GDM1 (cell line): ENCODE measurements at regions not wholly inside any gene's neighbourhood (a gene's known extent, or its start where the extent isn't known, plus 50 kb on each side); places are given as distances from the start of the nearest gene placed in this dataset.
"Not testable (repeated sequence)": the region's sequence is repeated elsewhere in the genome, so short reads cannot be mapped to it uniquely, and the experiment has no call there.

Experiments
- DNase-seq: peaks from one replicate; lab custom pipeline; 2025; lab: John Stamatoyannopoulos, UW

DNA sequence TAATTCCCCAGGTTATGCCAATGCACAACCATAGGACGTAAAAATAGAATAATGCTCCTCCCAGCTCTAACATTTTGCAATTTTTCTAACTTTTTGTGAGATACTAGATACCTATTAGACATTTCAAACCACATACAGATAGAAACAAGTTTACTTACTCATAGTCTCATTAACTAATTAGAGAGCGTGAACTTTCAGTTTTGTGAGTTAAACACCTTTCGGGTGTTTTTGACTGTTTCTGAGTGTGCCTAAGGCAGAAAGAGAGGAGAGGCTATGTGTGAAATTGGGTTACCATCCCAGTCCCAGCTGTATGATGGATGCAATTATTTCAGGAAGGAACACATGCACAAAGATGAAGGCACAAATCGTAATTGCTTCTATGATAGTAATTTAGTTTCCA is 300.4 kb upstream of the POU1F1 start:
- DNase-seq: no peak

DNA sequence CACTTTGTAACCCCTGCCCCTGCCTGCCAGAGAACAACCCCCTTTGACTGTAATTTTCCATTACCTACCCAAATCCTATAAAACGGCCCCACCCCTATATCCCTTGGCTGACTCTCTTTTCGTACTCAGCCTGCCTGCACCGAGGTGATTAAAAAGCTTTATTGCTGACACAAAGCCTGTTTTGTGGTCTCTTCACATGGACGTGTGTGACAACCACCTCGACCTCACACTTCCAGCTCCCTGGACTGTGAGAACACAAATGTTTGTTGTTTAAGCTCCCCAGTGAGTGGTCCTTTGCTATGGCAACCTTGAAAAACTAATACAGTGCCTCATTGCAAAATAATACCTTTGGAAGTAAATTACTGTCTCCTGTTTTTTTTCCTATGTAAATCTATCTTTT is 299.2 kb upstream of the POU1F1 start:
- DNase-seq: no peak

DNA sequence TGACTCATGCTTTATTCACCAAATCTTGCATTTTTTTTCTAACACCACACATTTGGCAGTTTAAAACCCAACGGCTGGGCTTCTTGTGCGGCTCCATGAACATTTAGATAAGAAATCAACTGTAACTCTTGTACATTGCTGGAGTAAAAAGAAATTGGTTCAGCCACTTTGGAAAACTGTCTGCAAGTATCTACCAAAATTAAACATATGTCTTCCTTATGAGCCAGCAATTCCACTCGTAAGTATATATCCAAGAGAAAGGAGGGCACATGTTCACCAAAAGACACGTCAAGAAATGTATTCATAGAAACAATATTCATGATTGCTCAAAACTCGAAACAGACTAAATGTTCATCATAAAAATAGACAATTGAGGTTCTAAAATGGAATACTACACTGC is 291.9 kb upstream of the POU1F1 start:
- DNase-seq: no peak

DNA sequence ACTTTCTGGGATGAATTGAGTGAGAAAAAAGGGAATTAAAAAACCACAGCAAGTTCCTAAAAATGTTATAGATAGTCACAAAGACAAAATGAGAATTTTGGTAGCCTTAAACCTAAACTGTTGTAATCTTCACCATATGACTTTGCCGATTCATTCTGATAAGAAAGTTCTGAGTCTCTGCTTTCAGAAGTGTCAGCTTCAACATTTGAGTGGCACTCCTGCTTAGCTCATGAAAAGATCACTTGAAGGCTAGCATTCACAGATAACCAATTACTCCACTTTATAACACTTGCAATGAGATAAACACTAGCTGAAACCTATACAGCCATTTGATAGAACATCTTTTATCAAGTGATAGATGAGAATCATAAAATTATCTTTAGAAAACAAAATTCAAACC is 288.1 kb upstream of the POU1F1 start:
- DNase-seq: no peak

DNA sequence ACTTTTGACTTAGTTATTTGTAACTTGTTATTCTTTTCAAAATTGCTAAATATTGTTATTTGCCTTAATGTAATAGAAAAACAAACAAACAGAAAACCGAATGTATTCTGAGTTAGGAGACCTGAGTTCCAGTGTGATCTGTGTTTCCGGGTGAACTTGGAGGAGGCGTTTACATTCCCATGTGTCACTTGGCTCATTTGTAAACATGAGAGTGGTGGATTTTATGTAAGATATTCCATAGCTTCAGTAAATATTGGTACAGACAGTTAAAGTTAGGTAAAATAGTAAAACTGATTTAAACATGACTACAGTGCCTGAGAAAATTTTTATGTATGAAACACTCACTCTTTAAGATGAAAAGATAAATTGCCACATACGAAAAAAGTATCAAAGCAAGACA is 287.3 kb upstream of the POU1F1 start:
- DNase-seq: no peak

DNA sequence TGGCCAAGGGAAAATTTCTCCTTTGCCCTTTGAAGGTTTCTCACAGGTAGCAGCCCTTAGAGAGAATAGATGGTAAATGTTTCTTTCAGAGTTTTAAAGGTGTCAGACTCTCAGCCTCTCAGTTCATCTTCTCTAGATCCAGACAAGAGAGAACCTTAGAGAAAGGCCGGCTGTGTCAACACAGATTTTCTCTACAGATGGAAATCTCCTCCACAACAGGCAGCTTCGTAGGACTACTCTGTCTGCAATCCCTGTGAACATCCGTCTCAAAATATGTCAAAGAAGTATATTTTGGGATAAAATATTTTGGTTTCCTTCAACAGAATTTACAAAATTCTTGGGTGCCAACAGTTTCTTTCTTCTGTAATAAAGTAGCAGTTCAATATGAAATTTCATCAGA is 282.1 kb upstream of the POU1F1 start:
- no peak for DNase-seq

DNA sequence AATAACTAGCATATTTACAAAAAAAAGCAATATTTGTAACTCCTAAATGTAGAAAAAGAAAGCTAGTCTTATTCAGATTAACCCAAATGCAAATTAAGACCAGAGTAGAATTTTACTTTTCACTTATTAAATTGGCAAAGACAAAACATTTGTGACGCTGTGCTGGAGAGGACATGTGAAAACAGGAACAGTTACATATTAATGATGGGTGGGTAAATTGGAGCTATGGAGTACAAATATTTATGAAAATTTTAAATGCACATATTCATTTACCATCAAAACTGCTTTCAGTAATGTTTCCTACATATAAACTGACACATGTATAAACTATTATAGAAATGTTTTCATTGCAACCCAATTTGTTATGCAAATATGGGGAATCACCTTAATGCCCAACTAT is 278.9 kb upstream of the POU1F1 start:
- DNase-seq: no peak

DNA sequence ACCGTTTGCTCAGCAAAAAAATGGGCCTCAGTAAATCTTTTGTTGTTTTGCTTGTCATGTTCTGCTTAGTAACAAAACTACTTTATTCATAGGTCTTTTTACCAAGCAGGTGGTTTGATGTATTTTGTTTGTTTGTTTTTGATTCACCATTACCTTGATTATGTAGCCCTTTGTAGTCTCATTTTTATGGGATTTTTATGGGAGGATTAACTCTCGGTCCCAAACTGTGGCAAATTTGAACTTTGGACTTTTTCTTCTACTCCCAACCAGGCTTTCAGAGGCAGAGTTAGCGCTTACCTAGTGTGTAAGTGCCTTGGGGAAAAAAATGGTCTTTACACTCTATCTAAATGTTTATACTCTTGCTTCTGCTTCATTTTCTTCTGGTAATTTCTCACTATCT is 276.7 kb upstream of the POU1F1 start:
- DNase-seq: no peak

DNA sequence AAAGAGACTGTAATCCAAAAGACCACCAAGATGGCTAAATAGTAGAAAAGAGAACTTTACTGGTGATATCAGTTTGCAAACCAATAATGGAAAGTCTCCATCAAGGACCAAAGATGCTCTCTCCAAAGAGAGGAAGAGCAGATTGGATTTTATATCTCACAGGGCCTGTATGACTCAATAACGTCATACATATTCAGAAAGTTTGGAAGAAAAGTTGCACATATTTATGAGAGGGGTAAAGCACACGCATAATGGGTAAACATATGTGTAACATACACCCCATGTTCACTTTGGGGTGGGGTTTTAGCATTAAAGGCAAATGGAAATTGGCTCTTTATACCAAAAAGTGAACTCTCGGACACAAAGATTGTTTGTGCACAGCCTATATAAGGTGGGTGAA is 274.5 kb upstream of the POU1F1 start:
- DNase-seq: no peak

DNA sequence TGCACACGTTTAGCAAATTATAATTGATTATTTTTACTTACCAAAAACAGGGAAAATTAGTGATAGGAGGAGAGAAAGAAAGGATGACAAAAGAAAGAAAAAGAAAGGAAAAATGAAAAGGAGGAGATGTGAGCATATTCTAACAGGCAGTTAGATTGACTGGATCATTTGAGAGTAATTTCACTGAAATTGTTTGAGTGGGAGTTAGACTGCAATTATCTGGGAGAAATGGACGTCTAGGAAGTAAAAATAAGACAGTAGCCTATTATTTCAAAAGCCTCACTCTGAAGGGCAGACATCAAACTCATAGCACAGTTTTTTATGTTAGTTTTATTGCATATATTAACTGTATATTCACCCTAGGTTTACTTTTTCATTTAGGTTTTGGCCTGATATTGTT is 272.8 kb upstream of the POU1F1 start:
- no peak for DNase-seq

DNA sequence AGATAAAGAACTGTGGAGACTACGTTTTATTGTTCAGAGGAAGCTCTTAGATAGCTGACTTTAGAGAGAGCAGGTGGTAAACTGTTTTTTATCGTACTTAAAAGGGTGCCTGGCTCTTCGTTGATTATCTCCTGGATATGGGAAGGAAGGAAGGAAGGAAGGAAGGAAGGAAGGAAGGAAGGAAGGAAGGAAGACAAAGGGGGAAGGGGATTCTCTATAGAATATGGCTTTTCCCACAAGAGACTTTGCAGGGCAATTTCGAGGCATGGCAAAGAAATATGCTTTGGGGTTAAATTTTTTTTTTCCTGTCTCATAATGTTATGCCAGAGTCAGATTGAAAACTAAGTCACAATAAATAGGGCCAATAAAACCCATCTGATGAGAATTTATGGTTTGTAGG is 271.9 kb upstream of the POU1F1 start:
- DNase-seq: no peak

DNA sequence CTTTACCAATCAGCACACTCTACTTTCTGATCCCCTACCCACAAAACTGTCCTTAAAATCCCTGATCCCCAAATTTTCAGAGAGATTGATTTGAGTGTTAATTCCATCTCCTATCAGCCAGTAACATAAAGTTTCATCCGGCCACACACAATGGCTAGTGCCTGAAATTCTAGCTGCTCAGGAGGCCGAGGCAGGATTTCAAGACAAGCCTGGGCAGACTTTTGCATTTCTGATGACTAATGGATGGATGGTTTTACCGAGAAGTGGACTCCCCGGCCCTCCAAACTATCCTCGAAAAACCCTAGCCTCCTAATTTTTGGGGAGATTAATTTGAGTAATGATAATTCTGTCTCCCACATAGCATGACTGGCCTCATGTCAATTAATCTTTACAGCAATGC is 269.8 kb upstream of the POU1F1 start:
- DNase-seq: no peak

DNA sequence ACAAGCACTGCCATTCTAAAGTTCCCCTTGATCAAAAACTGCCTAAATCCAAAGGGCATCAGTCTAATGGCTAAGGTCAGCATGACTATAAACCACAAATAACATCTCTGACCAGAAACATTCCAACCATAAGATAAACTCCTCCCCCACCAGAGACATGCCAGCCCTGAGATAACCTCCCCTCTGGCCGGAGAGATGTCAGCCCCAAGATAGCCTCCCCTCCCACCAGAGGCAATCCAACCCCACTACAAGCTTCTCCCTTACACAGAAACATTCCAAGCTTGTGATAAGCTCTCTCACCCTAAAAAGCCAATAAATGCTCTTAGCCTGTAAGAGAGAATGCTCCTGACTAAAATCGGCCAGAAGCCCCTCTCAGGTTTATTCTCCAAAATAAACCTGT is 267.0 kb upstream of the POU1F1 start:
- not testable (repeated sequence) for DNase-seq

DNA sequence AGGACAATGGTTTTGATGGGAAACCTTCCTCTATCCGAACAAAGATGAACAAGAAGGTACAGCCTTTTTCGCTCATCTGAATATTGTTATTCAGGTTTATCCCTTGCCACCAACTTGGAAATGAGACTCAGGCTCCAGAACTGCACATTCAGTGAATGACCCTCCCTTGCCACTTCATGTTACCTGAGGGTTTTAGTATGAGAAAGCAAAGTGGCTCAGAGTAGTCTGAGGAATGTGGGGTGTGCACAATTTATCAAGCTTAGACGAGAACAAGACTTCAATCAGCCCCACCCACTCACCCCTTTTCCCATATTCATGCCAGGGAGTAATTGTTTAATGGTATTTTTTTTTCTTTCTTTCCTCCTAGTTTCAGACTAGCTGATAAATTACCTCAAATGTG is 265.3 kb upstream of the POU1F1 start:
- DNase-seq: no peak

DNA sequence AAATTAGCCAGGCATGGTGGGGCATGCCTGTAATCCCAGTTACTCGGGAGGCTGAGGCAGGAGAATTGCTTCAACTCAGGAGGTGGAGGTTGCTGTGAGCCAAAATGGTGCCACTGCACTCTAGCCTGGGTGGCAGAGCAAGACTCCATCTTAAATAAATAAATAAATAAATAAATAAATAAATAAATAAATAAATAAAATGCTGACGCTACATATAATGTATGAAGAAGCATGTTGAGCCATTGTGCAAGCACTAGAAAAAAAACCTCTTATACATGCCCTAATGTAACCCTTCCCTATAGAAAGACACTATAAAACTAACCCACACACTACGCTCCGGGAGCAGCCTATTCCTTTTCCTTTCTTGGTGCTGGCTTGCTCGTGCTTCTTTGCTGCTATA is 262.3 kb upstream of the POU1F1 start:
- DNase-seq: not testable (repeated sequence)

DNA sequence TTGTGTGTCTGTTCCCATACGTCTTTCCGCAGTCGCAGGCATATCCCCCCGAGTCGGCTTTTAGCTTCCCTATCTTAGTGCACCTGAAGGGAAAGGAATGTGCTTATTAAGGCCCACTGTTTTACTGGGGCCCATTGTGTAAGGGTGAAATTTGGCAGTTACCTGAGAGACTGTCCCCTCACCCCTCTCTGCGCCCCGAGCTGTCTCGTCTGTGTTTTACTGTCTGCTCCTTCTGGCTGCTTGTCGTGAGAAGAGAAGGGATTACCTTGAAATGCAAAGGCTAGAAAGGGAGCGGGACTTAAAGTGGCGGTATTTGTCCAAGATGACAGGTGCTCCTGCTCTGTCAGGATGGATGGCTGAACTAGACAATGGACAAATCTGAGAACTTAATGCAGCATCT is 233.0 kb upstream of the POU1F1 start:
- no peak for DNase-seq

DNA sequence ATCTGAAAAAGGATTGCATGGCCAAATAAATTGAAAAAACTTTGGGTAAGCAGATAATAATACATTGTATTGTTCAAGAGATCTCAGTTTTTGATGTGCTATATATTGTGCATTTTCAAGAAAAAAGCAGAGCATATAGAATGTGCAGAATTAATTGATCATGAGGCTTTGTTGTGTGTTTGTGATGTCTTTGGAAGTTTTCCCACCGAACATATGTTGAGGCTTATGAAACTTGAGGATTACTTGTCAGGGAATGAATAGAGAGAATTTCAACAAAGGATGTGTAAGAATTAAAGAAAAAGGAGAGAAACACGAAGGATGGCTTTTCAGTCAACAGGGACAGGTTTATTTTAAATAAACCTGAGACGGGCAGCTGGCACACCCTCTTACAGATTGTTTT is 232.5 kb upstream of the POU1F1 start:
- no peak for DNase-seq

DNA sequence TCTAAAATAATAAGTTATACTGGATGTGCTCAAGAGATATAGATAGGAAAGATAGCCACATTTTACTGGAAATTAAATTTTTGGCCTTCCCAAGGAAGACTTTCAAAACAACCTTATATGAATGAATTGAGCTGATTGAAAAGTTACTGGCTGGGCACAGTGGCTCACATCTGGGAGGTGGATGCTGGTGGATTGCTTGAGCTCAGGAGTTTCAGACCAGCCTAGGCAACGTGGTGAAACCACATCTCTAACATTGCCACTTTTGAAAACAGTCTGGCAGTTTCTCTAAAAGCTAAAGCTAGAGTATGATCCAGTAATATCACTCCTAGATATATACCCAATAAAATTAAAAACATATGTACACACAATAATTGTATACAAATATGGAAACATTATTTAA is 231.4 kb upstream of the POU1F1 start:
- no peak for DNase-seq

DNA sequence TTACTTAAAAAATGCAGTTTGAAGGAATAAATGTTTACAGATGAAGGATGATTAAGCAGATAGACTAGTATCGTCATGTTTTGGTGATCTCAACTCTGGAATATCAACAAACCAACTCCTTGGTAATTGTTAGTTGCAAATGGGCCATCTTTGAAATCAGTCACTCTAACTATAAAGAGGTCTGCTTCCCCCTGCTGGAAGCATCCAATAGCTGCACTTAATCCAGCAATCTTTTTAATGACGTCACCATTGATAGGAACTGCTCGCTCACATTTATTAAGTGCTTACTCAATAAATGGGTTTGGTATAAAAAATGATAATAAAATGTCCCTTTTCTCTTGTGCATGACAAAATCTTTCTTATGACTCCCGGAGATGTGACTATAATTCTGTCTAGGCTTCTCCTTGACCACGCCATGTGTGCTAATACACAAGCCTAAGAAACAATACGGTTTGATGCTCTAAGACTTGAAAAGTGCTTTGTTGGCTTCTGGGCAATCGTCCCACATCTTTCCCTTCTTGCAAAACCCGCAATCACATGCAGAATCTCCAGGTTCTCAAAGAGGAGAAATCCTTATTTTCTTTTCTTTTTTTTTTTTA is 227.6 kb upstream of the POU1F1 start:
- peak; percentile 21 for DNase-seq

DNA sequence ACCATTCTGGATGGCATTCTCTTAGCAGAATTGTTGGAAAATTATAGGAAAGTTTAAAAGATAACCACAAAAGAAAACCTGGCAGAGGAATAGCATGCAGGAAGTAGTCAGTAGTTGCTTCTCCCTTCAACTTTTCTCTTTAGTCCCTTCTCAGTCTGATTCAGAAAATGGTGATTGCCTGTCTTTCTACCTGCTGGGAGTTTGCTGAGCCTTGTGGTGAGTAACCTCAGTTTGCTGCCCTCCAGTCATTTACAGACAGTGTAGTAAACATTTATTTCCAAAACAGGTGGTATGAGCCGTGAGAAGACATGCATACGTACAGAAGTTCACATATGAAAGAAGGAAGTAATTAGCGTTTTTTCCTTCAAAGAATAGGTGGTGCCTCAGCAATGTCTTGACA is 224.7 kb upstream of the POU1F1 start:
- no peak for DNase-seq

DNA sequence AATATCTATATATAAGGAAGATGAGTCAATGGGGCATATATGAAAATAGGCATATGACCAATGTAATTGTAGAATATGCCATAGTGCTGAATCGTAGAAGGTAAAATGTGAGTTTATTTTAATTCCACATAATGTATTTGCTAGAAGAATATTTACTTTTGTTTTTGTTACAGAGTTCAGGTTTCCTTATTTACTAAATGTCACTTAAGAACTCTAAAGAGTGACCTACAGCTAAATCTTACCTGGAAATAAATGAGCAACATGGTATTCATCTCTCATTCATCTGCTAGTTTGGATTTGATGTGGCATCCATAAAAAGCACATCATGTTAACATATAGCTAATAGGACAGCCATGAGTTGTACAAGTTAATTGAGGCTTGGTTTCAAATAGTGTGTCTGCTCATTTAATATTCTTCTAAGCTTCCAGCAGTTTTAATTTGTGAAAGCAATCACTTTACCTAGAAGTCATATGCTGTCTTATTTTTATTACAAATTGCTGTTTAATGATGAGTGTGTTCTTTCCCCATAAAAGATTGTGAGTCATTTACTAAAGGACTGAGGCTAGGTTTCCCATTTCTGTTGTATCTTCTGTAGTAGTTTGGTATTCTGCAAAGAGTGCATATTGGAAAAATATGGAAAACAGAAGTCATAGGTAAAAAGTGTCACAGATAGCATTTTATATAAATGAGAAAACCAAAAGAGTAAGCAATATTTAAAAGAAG is 222.1 kb upstream of the POU1F1 start:
- DNase-seq: no peak

DNA sequence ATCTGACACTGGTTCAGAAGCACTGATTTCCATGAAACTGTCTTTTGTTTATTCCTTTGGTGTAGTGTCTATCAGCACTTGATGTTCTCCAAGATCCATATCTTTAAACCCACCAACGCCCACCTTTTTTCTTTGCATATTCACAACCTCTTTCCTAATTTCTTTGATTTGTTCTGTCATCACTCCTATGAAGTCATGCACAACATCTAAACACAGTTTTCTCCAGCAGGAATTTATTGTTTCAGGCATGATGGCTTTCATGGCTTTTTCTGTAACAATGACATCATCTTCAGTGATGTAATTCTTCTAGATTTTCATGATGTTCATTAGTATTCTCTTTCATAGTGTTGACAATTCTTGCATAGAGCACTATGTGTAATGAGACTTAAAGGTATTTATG is 219.6 kb upstream of the POU1F1 start:
- no peak for DNase-seq

DNA sequence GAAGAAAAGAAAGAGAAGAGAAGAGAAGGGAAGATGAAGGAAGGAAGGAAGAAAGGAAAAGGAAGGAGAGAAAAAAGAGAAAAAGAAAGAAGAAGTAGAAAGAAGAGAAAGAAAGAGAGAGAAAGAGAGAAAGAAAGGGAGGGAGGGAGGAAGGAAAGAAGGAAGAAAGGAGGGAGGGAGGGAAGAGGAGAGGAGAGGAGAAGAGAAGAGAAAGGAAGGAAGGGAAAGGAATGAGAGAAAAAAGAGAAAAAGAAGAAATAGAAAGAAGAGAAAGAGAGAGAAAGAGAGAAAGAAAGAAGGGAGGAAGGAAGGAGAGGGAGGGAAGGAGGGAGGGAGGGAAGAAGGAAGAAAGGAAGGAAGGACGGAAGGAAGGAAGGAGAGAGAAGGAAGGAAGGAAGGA is 217.9 kb upstream of the POU1F1 start:
- DNase-seq: no peak

DNA sequence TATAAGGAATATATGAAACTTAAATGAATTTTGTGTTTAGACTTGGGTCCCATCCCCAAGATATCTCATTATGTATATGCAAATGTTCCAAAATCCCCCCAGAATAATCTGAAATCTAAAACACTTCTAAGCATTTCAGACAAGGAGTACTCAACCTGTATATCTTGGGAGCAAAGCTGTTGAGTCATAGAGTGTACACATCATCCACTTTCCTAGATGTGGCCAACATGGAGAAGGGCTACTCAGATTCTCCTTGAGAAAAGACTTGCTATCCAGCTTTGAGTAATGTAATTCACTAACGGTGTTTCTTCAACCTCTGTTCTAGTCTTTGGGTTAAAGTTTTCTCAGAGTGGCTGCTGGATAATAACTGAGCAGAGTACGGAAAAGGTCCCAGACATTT is 215.5 kb upstream of the POU1F1 start:
- no peak for DNase-seq
